Astrocyte of the cerebellum (primary cell): ENCODE measurements at regions not wholly inside any gene's neighbourhood (a gene's known extent, or its start where the extent isn't known, plus 50 kb on each side); places are given as distances from the start of the nearest gene placed in this dataset.

Source experiments
- DNase-seq: peaks from one replicate; pipeline ENCODE4 v3.0.0-alpha.2; 2011; ENCODE audit warnings: low read depth
- H3K4me3 ChIP-seq: 2 replicates; pipeline ENCODE4 v1.5.1; 2011; ENCODE audit warnings: mild to moderate bottlenecking, low read depth, low read length, moderate library complexity
- CTCF ChIP-seq: IDR thresholded peaks from 2 replicates; pipeline ENCODE4 v1.5.1; 2012; ENCODE audit warnings: low read length, low read depth, moderate library complexity, mild to moderate bottlenecking; ENCODE audit errors: missing control alignments
- in situ Hi-C: cut with HindIII; loops from 2 replicates; pipeline ENCODE4 v1.10.0; 2017; ENCODE audit warnings: low sequenced_read_pairs

GRCh38 chr2:16466133-16466820 lies 199.4 kb downstream of the CYRIA start:
- no peak for DNase-seq
- in situ Hi-C loops: no loop called here
- no peak for TF ChIP-seq CTCF
- no peak overlapping the region for H3K4me3 ChIP-seq

- DNase-seq: no peak
- no peak for TF ChIP-seq CTCF
- in situ Hi-C loops: no loop called here
- H3K4me3 ChIP-seq: no peak overlapping the region
Observed at GRCh38 chr2:16464641-16465040, 201.0 kb downstream of the CYRIA start.

GRCh38 chr2:16462958-16463357 lies 202.7 kb downstream of the CYRIA start:
- DNase-seq: no peak
- H3K4me3 ChIP-seq: no peak overlapping the region
- in situ Hi-C loops: no loop called here
- TF ChIP-seq CTCF: no peak

- no peak for TF ChIP-seq CTCF
- in situ Hi-C loops: no loop called here
- no peak for DNase-seq
- no peak overlapping the region for H3K4me3 ChIP-seq
Observed at GRCh38 chr2:16461672-16462071, 204.0 kb downstream of the CYRIA start.

- in situ Hi-C loops: no loop called here
- H3K4me3 ChIP-seq: no peak overlapping the region
- no peak for DNase-seq
- TF ChIP-seq CTCF: no peak
Observed at GRCh38 chr2:16459606-16460005, 206.0 kb downstream of the CYRIA start.

GRCh38 chr2:16454621-16455020 lies 211.0 kb downstream of the CYRIA start:
- no peak for DNase-seq
- TF ChIP-seq CTCF: no peak
- in situ Hi-C loops: no loop called here
- H3K4me3 ChIP-seq: no peak overlapping the region
